Activated CD8-positive, alpha-beta memory T cell treated with anti-CD3 and anti-CD28 coated beads for 36 hours (primary cell): ENCODE measurements at regions not wholly inside any gene's neighbourhood (a gene's known extent, or its start where the extent isn't known, plus 50 kb on each side); places are given as distances from the start of the nearest gene placed in this dataset.
"Not testable (repeated sequence)": the region's sequence is repeated elsewhere in the genome, so short reads cannot be mapped to it uniquely, and the experiment has no call there.

Source experiments
- CTCF ChIA-PET: fragments of 350-600 bp; sonication (Branson Sonifier 250); formaldehyde crosslinking; loops from one replicate; lab custom pipeline; 2021; ENCODE audit warnings: antibody characterized with exemption; lab: Charles Lee
- POLR2A ChIA-PET: fragments of 350-600 bp; sonication (Branson Sonifier 250); formaldehyde crosslinking; loops from one replicate; lab custom pipeline; 2021; ENCODE audit warnings: antibody characterized with exemption; lab: Charles Lee

DNA sequence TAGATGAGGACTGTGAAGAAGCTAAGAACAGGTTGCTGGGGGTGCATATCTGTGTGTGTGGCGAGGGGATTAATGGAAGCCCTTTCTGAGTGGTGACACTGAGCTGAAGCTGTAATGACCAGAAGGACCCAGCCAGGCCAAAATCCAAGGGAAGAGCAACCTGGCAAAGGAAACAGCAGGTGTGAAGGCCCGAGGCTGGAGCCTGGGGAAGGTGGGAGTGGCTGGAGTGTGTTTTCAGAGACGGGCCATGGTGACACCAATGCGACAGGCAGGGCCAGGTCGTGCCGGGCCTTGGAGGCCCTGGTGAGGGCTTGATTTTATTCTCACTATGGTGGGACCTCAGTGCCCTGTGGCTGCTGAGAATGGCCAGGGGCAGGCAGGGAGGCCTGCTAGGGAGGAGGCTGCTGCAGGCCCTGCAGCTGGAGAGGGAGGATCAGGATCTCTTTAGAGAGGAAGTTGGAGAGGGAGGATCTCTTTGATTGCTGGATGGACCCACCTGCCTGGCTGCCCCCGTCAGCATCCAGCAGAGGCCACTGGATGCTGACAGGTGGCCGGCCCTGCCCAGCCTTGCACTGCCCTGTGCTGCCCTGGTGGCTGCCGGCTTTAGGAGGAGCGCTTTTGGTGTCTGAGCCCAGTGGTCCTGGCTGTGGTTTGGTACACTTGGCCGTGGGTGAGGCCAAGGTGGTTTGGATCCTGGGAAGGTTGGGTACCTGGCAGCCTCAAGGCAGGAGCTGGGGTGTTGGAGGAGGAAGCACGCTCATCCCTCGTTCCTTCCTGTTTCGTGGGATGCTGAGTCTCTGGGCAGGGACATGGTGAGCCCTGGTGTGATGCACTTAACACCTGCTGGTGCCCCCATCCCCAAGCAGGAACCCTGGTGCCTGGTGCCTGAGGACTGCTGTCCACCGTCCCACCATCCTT lies 188.3 kb downstream of the SEC14L1 start:
- CTCF ChIA-PET = interaction anchor here (0.8 to 1.4 kb wide), 2 partner anchors 9 to 71 kb away, joined by 3 to 4 read pairs; no protein-coding TSS in a partner anchor
- POLR2A ChIA-PET = no interaction called here

DNA sequence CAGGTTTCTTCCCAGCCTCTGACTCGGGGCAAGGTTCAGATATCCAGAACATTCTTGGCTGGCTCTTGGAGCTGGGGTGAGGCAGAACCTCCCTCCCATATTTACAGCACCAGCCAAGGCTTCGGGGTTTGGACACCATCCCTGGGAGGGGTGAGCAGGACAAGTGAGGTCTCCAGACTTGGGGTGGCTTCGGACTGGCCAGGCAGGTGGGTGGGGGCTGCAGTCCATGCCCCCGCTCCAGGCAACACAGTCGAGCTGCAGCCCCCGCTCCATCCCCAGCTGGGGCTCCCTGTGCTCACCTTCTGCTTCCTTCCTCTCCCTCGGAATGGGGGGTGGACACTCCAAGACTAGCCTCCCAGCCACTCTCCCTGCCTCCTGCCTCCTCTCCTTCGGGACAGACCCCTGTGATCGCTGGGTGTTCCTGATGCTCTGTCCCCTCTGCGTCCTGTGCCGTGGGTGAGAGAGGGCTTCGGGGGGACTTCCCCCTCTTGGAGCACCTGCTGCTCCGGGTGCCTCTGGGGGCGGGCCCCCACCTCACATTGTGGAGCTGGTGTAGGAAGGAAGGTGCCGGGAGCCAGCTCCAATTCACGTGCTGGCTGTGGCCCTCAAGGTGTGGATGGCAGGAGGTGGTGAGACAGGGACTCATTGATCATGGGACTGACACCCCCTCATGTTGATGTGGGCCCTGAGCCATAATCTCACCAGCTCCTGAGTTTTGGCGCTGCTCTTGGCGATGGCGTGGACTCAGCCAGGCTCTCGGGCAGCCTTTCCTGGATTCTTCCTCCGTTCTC lies 189.2 kb downstream of the SEC14L1 start:
- ChIA-PET CTCF (interaction anchor here (1.0 to 3.5 kb wide), 10 partner anchors 9 to 165 kb away, joined by 3 to 16 read pairs (median 5); no protein-coding TSS in a partner anchor), POLR2A (no interaction called here)

DNA sequence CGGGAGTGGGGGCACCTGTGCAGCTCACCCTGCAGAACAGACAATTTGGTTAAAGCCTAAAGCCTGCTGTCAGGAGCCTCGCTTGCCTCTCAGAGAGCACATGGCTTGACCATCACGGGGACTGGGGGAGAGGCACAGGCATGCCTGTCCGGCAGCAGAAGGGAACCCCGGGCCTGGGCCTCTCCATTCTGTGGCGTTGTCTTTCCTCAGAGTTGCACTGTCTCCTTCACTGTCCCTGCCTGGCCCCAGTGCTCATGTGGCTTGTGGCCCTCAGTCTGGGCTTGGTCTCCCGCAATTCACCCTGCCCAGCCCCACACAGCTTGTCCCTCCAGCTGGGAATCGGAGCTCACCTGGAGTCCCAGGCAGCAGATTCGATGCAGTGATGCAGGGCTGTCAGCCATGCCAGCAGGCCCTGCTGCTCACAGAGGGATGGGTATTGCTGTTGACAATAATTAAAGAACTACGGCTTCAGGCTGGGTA lies 189.9 kb downstream of the SEC14L1 start:
- ChIA-PET CTCF (interaction anchor here (0.6 to 3.5 kb wide), 25 partner anchors 9 to 620 kb away, joined by 3 to 16 read pairs (median 4); no protein-coding TSS in a partner anchor), POLR2A (no interaction called here)

DNA sequence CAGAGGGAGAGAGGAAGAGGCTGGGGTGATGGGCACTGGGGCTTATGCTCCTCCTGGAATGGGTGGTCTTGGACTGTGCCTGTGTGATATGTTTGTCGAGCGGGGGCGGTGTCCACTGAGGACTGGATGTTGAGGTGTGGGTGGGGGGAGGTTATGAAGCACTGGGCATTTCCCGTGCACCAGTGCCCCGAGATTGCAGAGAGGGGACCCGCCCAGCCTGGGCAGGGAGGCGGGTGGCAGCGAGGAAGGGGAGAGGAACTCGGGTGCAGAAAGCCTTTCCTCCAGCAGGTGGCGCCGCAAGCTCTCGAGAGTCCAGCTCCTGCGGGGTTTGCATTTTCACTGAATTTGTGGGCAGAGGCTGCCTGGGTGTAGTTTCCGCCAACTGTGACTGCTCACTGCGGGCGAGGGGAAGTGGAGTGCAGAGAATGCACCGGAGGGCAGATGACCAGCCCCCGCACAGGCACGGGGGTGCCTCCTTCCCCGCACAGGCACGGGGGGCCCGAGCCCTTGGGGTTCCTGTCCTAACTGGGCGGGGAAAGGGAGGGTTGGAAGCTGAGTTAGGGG lies 190.6 kb downstream of the SEC14L1 start:
- CTCF ChIA-PET = interaction anchor here (0.6 to 3.5 kb wide), 30 partner anchors 9 to 619 kb away, joined by 3 to 16 read pairs (median 4); no protein-coding TSS in a partner anchor
- POLR2A ChIA-PET = interaction anchor here (0.6 to 1.8 kb wide), 3 partner anchors 43 to 123 kb away, joined by 3 to 10 read pairs (median 3); no protein-coding TSS in a partner anchor

DNA sequence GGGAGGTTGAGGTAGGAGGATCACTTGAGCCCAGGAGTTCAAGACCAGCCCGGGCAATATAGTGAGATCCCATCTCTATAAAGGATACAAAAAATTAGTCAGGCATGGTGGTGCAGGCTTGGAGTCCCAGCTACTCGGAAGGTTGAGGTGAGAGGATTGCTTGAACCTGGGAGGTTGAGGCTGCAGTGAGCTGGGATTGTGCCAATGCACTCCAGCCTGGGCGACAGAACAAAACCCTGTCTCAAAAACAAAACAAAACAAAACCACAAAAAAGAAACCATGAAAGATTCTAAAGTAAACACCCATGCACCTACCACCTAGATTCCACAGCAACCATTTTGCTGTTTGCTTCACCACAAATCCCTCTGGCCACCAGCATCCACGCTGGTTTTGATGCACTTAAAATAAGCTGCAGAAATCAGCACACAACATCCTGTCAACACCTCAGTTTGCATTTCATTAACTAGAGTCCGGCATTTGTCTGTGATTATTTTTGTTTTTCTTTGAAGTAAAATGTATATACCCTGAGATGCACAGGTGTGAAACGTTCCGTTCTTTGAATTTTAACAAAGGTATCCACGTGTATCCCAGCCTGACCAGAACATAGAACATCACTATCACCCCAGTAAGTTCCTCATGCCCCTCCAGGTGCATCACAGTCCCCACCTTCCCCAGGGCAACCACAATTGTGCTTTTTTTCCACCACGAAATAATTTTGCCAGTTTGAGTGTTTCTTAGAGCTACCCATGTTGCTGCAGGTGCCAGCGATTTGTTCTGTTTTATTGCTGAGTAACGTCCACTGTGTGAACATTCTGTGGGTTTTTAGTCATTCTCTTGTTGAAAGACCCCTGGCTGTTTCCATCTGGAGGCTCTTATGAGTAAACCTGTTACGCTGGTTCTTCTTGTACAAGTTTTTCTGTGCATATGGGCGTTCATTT lies 191.5 kb downstream of the SEC14L1 start:
- CTCF ChIA-PET = interaction anchor here (0.6 to 3.5 kb wide), 25 partner anchors 9 to 163 kb away, joined by 3 to 16 read pairs (median 5); no protein-coding TSS in a partner anchor
- POLR2A ChIA-PET = interaction anchor here (0.9 to 1.8 kb wide), 2 partner anchors 42 to 113 kb away, joined by 3 to 10 read pairs; no protein-coding TSS in a partner anchor

DNA sequence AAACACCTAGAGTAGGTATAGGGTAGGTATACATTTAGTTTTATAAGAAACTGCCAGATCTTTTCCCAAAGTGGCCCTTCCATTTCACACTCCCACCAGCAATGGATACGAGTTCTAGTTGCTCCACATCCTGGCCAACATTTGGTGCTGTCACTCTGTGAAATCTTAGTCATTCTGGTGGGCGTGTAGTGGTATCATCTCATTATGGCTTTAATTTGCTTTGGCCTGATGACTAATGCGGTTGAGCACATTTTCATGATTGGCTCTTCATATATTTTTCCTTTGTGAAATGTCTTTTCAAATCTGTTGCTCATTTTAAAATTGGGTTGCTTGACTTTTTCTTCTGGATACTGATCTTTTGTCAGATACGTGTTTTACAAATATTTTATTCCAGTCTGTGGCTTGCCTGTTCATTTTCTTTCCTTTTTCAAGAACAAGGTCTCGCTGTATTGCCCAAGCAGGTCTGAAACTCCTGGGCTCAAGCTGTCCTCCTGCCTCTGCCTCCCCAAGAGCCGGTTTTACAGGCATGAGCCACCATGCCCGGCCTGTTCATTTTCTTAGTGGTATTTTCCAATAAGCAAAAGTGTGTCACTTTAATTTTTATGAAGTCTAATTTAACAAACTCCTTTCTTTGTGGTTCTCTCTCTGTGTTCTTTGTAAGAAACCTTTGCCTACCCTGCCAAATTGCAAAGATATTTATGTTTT lies 192.4 kb downstream of the SEC14L1 start:
- ChIA-PET CTCF (interaction anchor here (1.0 to 3.5 kb wide), 8 partner anchors 42 to 162 kb away, joined by 3 to 15 read pairs (median 10); no protein-coding TSS in a partner anchor), POLR2A (no interaction called here)

DNA sequence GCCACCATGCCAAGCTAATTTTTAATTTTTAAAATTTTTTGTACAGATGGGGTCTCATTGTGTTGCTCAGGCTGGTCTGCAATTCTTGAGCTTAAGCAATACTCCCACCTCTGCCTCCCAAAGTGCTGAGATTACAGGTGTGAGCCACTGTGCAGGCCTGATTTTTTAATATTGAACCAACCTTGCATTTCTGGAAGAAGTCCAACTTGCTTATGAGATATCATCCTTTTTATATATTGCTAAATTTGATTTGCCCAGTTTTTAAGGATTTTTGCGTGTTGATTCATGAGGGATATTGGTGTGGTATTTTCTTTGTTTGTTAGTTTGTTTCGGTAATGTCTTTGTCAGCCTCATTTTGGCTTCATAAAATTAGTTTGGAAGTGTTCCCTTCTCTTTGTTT lies 196.4 kb downstream of the SEC14L1 start:
- CTCF ChIA-PET = interaction anchor here (0.6 to 0.7 kb wide), 2 partner anchors 166 to 498 kb away, joined by 3 read pairs; no protein-coding TSS in a partner anchor

DNA sequence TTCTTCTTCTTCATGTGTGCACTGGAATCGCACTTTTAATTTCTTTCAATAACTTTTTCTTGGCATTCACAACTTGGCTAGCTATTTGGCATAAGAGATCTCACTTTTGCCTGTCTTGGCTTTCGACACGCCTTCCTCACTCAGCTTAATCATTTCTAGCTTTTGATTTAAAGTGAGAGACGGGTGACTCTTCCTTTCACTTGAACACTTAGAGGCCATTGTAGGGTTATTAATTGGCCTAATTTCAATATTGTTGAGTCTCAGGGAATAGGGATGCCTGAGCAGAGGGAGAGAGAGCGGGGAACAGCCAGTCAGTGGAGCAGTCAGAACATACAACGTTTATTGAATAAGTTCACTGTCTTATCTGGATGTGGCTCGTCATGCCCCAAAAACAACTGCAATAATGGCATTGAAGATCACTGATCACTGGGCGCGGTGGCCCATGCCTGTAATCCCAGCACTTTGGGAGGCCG lies 200.3 kb downstream of the SEC14L1 start:
- ChIA-PET POLR2A (interaction anchor here (0.6 kb wide), 1 partner anchor 154 kb away, joined by 3 read pairs; no protein-coding TSS in a partner anchor), CTCF (interaction anchor here (0.6 to 1.2 kb wide), 4 partner anchors 10 to 154 kb away, joined by 3 to 5 read pairs (median 4); no protein-coding TSS in a partner anchor)

More for the DNA sequence above, 196.4 kb downstream of the SEC14L1 start:
- POLR2A ChIA-PET = no interaction called here

DNA sequence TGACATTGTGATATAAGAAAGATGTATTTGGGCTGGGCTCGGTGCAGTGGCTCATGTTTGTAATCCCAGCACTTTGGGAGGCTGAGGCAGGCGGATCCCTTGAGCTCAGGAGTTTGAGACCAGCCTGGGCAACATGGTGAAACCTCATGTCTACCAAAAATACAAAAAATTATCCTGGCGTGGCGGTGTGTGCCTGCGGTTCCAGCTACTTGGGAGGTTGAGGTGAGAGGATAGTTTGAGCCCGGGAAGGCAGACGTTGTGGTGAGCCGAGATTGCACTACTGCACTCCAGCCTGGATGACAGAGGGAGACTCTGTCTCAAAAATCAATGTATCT lies 201.9 kb downstream of the SEC14L1 start:
- CTCF ChIA-PET = interaction anchor here (0.7 to 1.3 kb wide), 2 partner anchors 12 to 87 kb away, joined by 3 to 7 read pairs; no protein-coding TSS in a partner anchor
- POLR2A ChIA-PET = not testable (repeated sequence)

DNA sequence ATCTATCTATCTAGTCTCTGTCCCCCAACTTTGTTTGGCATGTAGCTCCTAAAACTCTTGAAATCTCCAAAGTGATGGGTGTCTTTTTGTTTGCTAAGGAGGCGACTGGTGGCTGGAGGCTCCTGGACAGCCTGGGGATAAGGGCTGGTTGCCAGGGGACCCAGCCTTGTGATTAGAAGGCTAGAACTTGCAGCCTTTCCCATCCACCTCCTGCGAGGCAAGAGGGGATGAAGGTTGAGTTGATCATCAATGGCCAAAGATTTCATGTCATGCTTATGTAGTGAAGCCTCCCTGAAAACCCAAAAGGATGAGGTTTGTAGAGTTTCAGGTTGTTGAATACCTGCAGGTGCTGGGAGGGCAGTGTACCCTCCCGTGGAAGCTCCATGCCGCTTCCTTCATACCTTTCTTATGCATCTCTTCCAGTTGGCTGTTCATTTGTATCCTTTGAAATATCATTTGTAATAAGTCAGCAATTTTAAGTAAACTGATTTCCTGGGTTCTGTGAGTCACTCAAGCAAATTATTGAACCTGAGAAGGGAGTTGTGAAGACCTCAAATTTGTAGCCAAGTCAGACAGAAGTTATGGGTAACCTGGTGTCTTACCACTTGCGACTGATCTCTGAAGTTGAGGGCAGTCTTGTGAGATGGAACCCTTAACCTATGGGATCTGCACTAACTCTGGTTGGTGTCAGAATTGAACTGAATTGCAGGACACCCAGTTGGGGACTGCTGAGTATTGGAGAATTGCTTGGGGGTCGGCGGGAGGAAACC lies 202.4 kb downstream of the SEC14L1 start:
- ChIA-PET CTCF (interaction anchor here (0.7 to 1.3 kb wide), 2 partner anchors 12 to 87 kb away, joined by 3 to 7 read pairs; no protein-coding TSS in a partner anchor), POLR2A (interaction anchor here (0.6 kb wide), 1 partner anchor 29 kb away, joined by 5 read pairs; no protein-coding TSS in a partner anchor)

DNA sequence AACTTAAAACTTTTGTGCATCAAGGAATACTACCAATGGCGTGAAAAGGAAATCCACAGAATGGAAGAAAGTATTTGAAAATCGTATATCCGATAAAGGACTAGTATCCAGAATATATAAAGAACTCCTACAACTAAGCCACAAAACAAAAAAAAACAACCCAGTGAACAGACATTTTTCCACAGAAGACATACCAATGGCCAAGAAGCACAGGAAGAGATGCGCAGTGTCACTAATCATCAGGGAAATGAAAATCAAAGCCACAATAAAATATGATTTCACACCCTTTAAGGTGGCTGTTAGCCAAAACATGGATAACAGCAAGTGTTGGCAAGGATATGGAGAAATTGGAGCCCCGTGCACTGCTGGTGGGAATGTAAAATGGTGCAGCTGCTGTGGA lies 203.3 kb downstream of the SEC14L1 start:
- ChIA-PET CTCF (no interaction called here), POLR2A (interaction anchor here (0.6 kb wide), 1 partner anchor 30 kb away, joined by 5 read pairs; no protein-coding TSS in a partner anchor)

DNA sequence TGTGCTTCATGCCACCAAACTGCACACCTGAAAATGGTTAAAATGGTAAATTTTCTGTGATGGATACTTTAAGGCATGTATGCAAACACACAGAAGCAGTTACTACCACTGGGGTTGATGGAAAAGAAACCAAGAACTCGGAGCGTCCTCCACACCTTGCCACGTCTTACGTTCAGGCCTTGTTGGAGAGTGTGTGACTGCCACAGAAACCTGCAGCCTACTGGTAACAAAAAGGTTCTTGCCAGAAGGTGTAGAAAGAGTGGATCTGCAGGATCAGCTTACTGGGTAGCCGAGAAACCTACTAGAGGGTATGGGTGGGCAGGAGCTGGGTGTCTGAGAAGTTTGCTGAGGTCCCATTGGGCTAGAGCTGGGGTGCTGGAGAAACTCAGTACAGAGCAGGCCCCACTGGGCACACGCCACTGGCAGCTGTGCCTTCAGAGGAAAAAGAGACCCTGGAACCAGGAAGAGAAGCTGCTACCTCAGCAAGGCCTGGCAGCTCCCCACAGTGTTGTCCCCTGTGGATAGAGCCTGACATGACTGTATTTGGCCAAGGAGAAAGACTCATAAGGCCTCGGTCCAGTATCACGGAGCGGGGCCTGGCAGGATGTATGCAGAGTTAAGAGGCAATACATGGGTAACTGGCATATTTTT lies 204.6 kb downstream of the SEC14L1 start:
- CTCF ChIA-PET = interaction anchor here (1.2 to 1.9 kb wide), 3 partner anchors 12 to 55 kb away, joined by 4 to 7 read pairs (median 4); no protein-coding TSS in a partner anchor

DNA sequence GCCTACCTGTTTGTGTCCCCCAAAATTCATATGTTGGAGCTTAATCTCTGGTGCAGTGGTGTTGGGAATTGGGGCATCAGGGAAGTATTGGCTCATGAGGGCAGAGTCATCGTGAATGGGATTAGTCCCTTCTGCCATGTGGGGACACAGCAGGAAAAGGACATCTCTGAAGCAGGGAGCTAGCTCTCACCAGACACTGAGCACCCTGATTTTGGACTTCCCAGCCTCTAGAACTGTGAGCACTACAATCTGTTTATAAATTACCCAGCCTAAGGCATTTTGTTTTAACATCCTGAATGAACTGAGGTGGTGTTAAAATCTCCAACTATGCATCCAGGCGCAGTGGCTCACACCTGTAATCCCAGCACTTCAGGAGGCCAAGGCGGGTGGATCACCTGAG lies 206.0 kb downstream of the SEC14L1 start:
- ChIA-PET CTCF (interaction anchor here (0.6 to 1.9 kb wide), 6 partner anchors 11 to 96 kb away, joined by 3 to 7 read pairs (median 4); no protein-coding TSS in a partner anchor), POLR2A (interaction anchor here (0.8 kb wide), 1 partner anchor 112 kb away, joined by 7 read pairs; no protein-coding TSS in a partner anchor)

More for the DNA sequence above, 204.6 kb downstream of the SEC14L1 start:
- POLR2A ChIA-PET = no interaction called here

DNA sequence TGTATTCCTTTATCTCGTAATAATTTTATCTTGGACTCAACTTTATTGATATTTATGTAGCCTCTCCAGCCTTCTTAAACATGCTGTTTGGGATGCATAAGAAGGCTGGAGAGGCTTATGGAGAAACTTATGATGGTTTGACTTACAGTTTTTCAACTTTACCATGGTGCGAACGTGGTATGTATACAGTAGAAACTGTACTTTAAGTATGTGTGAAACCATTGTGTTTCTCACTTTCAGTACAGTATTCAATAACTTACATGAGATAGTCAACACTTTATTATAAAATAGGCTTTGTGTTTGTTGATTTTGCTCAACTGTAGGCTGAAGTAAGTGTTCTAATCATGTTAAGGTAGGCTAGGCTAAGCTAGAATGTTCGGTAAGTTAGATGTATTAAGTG lies 206.8 kb downstream of the SEC14L1 start:
- ChIA-PET POLR2A (no interaction called here), CTCF (no interaction called here)
